Breast epithelium (tissue), 4 donors: ENCODE measurements at regions not wholly inside any gene's neighbourhood (a gene's known extent, or its start where the extent isn't known, plus 50 kb on each side); places are given as distances from the start of the nearest gene placed in this dataset.

Source experiments
- DNase-seq, 2 donors: peaks; one replicate each; pipeline ENCODE4 v3.0.0-alpha.2; 2019; ENCODE audit warnings: low spot score in 2 of 2
- H3K27ac ChIP-seq, 2 donors: fragments of 200-600 bp; sonication (generic) in 1 of 2; one replicate each; pipeline ENCODE4 v1.5.1; 2016 to 2019; ENCODE audit warnings: mild to moderate bottlenecking in 1 of 2
- H3K27me3 ChIP-seq, 2 donors: fragments of 200-600 bp; sonication (generic) in 1 of 2; one replicate each; pipeline versions ENCODE4 v1.5.1 to v1.6.0; 2017 to 2019; ENCODE audit warnings: control low read depth in 1 of 2, mild to moderate bottlenecking in 1 of 2
- H3K36me3 ChIP-seq: fragments of 200-600 bp; one replicate; pipeline ENCODE4 v1.5.1; 2019
- H3K4me1 ChIP-seq, 2 donors: fragments of 200-600 bp; sonication (generic); one replicate each; pipeline ENCODE4 v1.5.1; 2016 to 2019; ENCODE audit warnings: control low read depth in 1 of 2
- H3K4me3 ChIP-seq, 3 donors: fragments of 200-600 bp; sonication (generic); 1 replicate in 2 of 3; 2 replicates in 1 of 3; pipeline ENCODE4 v1.5.1; 2016 to 2019; ENCODE audit warnings: mild to moderate bottlenecking in 3 of 3, moderate library complexity in 2 of 3
- H3K9me3 ChIP-seq, 2 donors: fragments of 200-600 bp; sonication (generic) in 1 of 2; one replicate each; pipeline ENCODE4 v1.5.1; 2016 to 2019; ENCODE audit warnings: control low read depth in 1 of 2
- POLR2A ChIP-seq: fragments of 450-650 bp; IDR thresholded peaks from one replicate; pipeline ENCODE4 v1.6.1; 2016; ENCODE audit warnings: antibody characterized with exemption, mild to moderate bottlenecking, moderate library complexity
- POLR2AphosphoS5 ChIP-seq, 3 donors: sonication (generic); formaldehyde crosslinking; IDR thresholded peaks; one replicate each; pipeline ENCODE4 v1.6.1; 2017; ENCODE audit warnings: antibody characterized with exemption in 3 of 3
- intact Hi-C: fragments of 100-400 bp; cut with DNase I; formaldehyde crosslinking; loops from one replicate; pipeline ENCODE4 v1.15.1; 2023; ENCODE audit warnings: low total_unique reads
- TF ChIP-seq, protein P1 (sequence below), 3 donors: fragments of 450-650 bp; IDR thresholded peaks; one replicate each; pipeline ENCODE4 v1.5.1; 2016 to 2017; ENCODE audit warnings: antibody characterized with exemption in 3 of 3, mild to moderate bottlenecking in 3 of 3, moderate library complexity in 3 of 3

DNA sequence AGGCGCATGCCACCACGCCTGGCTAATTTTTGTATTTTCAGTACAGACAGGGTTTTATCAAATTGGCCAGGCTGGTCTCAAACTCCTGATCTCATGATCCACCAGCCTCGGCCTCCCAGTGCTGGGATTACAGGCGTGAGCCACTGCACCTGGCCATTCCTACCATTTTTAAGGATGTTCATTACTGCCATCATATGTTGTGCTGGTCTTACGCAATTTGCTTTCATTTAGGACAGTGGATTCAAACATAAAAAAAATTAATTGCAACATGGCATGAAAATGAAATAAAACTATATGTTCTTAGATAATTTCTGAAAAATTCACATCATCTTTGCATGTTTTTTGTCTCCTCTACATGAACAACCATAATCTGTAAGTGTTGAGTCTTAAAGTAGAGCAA is 527.7 kb downstream of the LTN1 start:
- Histone ChIP-seq H3K9me3 (no peaks in the 10 kb centered on the region), H3K27ac (no peak overlapping the region), H3K27me3 (no peaks in the 10 kb centered on the region), H3K36me3 (no peaks in the 10 kb centered on the region), H3K4me3 (no peak overlapping the region), H3K4me1 (no peaks in the 10 kb centered on the region)
- no peak for TF ChIP-seq POLR2AphosphoS5 (IDR thresholded peaks at IDR 0.05)
- TF ChIP-seq, protein P1, sequence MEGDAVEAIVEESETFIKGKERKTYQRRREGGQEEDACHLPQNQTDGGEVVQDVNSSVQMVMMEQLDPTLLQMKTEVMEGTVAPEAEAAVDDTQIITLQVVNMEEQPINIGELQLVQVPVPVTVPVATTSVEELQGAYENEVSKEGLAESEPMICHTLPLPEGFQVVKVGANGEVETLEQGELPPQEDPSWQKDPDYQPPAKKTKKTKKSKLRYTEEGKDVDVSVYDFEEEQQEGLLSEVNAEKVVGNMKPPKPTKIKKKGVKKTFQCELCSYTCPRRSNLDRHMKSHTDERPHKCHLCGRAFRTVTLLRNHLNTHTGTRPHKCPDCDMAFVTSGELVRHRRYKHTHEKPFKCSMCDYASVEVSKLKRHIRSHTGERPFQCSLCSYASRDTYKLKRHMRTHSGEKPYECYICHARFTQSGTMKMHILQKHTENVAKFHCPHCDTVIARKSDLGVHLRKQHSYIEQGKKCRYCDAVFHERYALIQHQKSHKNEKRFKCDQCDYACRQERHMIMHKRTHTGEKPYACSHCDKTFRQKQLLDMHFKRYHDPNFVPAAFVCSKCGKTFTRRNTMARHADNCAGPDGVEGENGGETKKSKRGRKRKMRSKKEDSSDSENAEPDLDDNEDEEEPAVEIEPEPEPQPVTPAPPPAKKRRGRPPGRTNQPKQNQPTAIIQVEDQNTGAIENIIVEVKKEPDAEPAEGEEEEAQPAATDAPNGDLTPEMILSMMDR (IDR thresholded peaks at IDR 0.05), result no peak
- TF ChIP-seq POLR2A, result no peak
- DNase-seq, result no peak
- intact Hi-C loops, result no loop called here

DNA sequence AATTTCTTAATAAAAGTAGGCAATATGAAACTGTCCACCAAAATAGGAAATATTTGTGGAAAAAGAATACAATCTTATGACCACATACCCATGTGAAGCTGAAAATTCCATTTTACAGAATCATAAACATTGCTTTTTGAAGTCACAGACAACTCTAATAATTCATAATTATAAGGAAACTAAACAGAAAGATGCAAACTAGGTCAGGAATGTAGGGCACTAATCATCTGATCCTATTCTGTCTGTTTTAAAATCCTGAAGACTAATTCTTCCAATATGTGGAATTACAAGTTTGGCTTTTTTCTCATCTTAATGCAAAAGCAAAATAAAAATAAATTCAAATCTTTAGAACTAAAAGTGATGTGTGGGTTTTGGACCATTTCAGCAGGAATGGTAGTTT is 528.6 kb downstream of the LTN1 start:
- H3K27ac ChIP-seq, result no peak overlapping the region
- H3K27me3 ChIP-seq, result no peaks in the 10 kb centered on the region
- no peak for DNase-seq
- intact Hi-C loops, result no loop called here
- no peaks in the 10 kb centered on the region for H3K36me3 ChIP-seq
- H3K9me3 ChIP-seq, result no peaks in the 10 kb centered on the region
- H3K4me1 ChIP-seq, result no peaks in the 10 kb centered on the region
- no peak overlapping the region for H3K4me3 ChIP-seq
- TF ChIP-seq, protein P1 (IDR thresholded peaks at IDR 0.05), result no peak
- TF ChIP-seq POLR2AphosphoS5 (IDR thresholded peaks at IDR 0.05) (no peak), POLR2A (no peak)

DNA sequence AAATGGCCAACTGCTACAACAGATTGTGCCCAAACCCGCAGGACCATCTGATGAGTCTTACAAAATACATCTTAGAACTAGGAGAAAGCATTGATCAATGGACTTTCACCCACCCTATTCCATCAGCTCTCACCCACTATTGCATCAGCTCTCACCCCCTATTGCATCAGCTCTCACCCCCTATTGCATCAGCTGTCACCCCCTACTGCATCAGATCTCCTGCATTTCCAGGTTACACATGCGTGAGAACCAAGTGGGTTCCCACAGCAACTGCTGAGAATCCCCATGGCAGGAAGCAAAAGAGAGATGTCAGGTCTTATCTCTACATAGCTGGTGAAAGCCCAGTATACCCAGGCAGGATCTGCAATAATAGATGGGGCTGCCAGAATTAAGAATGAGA is 533.5 kb downstream of the LTN1 start:
- Histone ChIP-seq H3K27me3 (no peaks in the 10 kb centered on the region), H3K36me3 (no peaks in the 10 kb centered on the region), H3K4me3 (no peak overlapping the region), H3K4me1 (no peaks in the 10 kb centered on the region), H3K9me3 (no peaks in the 10 kb centered on the region), H3K27ac (no peak overlapping the region)
- intact Hi-C loops, result loop anchor here (10.0 kb wide), 1 partner anchor 1474 kb away; no protein-coding TSS in a partner anchor
- no peak for DNase-seq
- TF ChIP-seq, protein P1 (IDR thresholded peaks at IDR 0.05), result no peak
- TF ChIP-seq POLR2AphosphoS5 (IDR thresholded peaks at IDR 0.05) (no peak), POLR2A (no peak)

DNA sequence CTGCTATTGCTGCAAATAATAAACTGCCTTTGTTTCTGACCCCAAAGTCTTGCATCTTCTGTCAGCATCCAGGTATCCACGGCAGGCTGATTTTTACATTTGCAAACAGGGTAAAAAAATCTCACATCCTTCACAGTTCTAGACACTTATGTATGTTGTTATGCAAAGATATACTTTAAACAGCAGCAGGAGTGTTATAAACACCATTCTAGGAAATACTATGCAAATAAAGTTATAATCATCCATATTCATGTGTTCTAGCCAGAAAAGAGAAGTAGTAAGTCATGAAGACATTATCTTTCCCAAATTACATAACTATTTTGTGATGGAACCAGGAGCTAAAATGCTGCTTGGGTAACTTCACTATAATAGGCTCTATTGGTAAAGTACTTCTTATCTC is 534.2 kb downstream of the LTN1 start:
- H3K36me3 ChIP-seq, result no peaks in the 10 kb centered on the region
- TF ChIP-seq, protein P1 (IDR thresholded peaks at IDR 0.05), result no peak
- TF ChIP-seq POLR2A (no peak), POLR2AphosphoS5 (IDR thresholded peaks at IDR 0.05) (no peak)
- intact Hi-C loops, result loop anchor here (10.0 kb wide), 1 partner anchor 1474 kb away; no protein-coding TSS in a partner anchor
- H3K9me3 ChIP-seq, result no peaks in the 10 kb centered on the region
- DNase-seq, result no peak
- no peak overlapping the region for H3K27ac ChIP-seq
- no peak overlapping the region for H3K4me3 ChIP-seq
- H3K27me3 ChIP-seq, result no peaks in the 10 kb centered on the region
- no peaks in the 10 kb centered on the region for H3K4me1 ChIP-seq

DNA sequence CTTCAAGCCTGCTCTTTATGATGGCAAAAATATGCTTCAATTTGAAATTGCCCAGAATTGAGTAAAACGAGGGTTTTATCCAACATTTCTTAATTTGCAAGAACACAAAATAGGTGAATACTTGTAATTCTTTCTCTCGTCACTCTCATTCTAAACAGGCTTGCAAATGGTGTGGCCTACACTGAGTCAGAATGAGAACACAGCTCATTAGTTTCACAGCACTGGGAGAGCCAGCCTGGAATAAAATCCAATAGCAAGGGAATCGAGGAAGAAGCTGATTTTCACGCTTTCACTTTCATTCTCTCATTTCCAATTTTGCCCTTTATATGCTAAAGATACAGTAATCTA is 537.5 kb downstream of the LTN1 start:
- DNase-seq, result no peak
- Histone ChIP-seq H3K27me3 (no peaks in the 10 kb centered on the region), H3K9me3 (no peaks in the 10 kb centered on the region), H3K27ac (peak overlapping the region; percentile 4 to 44), H3K36me3 (no peaks in the 10 kb centered on the region), H3K4me3 (peak overlapping the region in 1 of 3 donors; percentile 6), H3K4me1 (no peaks in the 10 kb centered on the region)
- intact Hi-C loops, result loop anchor here (10.0 kb wide), 1 partner anchor 1470 kb away; no protein-coding TSS in a partner anchor
- no peak for TF ChIP-seq POLR2AphosphoS5 (IDR thresholded peaks at IDR 0.05)
- no peak for TF ChIP-seq POLR2A
- TF ChIP-seq, protein P1 (IDR thresholded peaks at IDR 0.05), result no peak
